Upper lobe of right lung (tissue), 1 donor: ENCODE measurements at regions not wholly inside any gene's neighbourhood (a gene's known extent, or its start where the extent isn't known, plus 50 kb on each side); places are given as distances from the start of the nearest gene placed in this dataset.
A peak's percentile ranks its signal among the peaks of the same experiment; 100 is the strongest.

Experiments used
- ATAC-seq: fragments of 200-7000 bp; cut with Tn5 transposase; one replicate; pipeline ENCODE4 v1.9.1; 2020; ENCODE audit warnings: mild to moderate bottlenecking, moderate library complexity
- DNase-seq: peaks from one replicate; pipeline ENCODE4 v3.0.0-alpha.2; 2020
- H3K27ac ChIP-seq: fragments of 200-600 bp; one replicate; pipeline ENCODE4 v1.8.0; 2022
- H3K27me3 ChIP-seq: fragments of 200-600 bp; one replicate; pipeline ENCODE4 v1.8.0; 2022; ENCODE audit warnings: mild to moderate bottlenecking
- H3K36me3 ChIP-seq: fragments of 200-600 bp; one replicate; pipeline ENCODE4 v1.8.0; 2022
- H3K4me1 ChIP-seq: fragments of 200-600 bp; one replicate; pipeline ENCODE4 v1.8.0; 2022
- H3K4me3 ChIP-seq: fragments of 200-600 bp; one replicate; pipeline ENCODE4 v1.8.0; 2022; ENCODE audit warnings: mild to moderate bottlenecking
- H3K9me3 ChIP-seq: fragments of 200-600 bp; one replicate; pipeline ENCODE4 v1.8.0; 2022
- intact Hi-C: fragments of 100-400 bp; cut with DNase I; formaldehyde crosslinking; loops from one replicate; pipeline ENCODE4 v1.11.0; 2022
- TF ChIP-seq, protein P1 (sequence below): fragments of 200-600 bp; IDR thresholded peaks from one replicate; pipeline ENCODE4 v1.8.0; 2022; ENCODE audit warnings: antibody characterized with exemption
- donor health status: DM: no; HTN: yes; CAD: no; lungs with severe emphysema.

DNA sequence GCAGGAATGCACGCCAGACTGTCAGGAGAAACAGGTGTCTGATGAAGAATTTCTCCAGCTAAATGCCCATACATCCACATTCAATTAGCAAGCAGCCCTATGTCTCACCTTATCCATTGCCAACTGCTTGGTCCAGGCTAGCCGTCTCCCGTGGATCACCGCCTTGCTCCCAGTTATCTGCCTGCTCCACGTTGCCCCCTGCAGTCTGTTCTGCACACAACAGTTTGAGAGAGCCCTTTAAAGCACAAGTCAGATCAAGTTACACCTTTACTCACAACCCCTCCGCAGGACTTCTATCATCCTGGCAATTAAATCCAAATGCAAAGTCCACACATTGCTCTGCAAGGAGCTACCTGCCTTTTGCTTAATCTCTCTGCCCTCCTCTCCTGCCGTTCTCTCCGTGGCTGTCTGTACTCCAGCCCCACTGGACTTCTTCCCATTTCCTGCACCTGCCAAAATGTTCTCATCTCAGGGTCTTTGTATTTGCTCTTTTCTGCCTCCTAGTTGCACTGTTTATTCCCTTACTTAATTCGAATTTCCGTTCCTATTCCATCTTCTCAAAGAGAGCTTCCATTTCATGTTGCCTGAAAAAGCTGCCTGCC, 185.3 kb upstream of the LARGE1 start:
- no peaks in the 10 kb centered on the region for H3K9me3 ChIP-seq
- peak; percentile 89 for ATAC-seq
- peaks cover 8% of the 10 kb centered on the region for H3K27me3 ChIP-seq
- intact Hi-C loops = loop anchor here (5.0 kb wide), 1 partner anchor 183 kb away; the partner anchor contains the start of gene LARGE1
- H3K36me3 ChIP-seq = no peaks in the 10 kb centered on the region
- DNase-seq = peak; percentile 72
- TF ChIP-seq, protein P1, sequence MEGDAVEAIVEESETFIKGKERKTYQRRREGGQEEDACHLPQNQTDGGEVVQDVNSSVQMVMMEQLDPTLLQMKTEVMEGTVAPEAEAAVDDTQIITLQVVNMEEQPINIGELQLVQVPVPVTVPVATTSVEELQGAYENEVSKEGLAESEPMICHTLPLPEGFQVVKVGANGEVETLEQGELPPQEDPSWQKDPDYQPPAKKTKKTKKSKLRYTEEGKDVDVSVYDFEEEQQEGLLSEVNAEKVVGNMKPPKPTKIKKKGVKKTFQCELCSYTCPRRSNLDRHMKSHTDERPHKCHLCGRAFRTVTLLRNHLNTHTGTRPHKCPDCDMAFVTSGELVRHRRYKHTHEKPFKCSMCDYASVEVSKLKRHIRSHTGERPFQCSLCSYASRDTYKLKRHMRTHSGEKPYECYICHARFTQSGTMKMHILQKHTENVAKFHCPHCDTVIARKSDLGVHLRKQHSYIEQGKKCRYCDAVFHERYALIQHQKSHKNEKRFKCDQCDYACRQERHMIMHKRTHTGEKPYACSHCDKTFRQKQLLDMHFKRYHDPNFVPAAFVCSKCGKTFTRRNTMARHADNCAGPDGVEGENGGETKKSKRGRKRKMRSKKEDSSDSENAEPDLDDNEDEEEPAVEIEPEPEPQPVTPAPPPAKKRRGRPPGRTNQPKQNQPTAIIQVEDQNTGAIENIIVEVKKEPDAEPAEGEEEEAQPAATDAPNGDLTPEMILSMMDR = peak; percentile 70
- H3K4me1 ChIP-seq = no peaks in the 10 kb centered on the region
- H3K27ac ChIP-seq = no peak overlapping the region
- no peak overlapping the region for H3K4me3 ChIP-seq

DNA sequence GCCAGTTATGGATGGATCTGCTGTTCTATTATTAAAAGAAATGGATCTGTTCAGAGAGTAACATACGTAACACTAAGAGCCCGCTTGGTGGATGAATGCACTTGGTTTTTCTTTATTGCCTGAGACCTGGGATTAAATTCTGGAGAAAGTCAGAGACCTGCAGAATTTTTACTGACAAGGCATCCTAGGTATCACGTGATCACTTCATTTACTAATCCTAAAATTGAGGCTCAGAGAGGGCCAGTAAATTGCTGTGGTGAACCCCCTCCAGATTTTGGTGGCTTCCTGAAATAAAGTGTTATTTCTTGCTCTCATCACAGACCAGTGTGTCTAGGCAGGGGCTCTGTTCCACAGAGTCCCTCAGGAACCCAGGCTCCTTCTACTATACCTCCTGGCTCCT, 187.9 kb upstream of the LARGE1 start:
- ATAC-seq (no peak), DNase-seq (no peak)
- peaks cover 8% of the 10 kb centered on the region for H3K27me3 ChIP-seq
- no peak overlapping the region for H3K4me3 ChIP-seq
- H3K4me1 ChIP-seq = no peaks in the 10 kb centered on the region
- TF ChIP-seq, protein P1 = no peak
- no peak overlapping the region for H3K27ac ChIP-seq
- intact Hi-C loops = loop anchor here (5.0 kb wide), 1 partner anchor 186 kb away; the partner anchor contains the start of gene LARGE1
- H3K9me3 ChIP-seq = no peaks in the 10 kb centered on the region
- H3K36me3 ChIP-seq = no peaks in the 10 kb centered on the region

DNA sequence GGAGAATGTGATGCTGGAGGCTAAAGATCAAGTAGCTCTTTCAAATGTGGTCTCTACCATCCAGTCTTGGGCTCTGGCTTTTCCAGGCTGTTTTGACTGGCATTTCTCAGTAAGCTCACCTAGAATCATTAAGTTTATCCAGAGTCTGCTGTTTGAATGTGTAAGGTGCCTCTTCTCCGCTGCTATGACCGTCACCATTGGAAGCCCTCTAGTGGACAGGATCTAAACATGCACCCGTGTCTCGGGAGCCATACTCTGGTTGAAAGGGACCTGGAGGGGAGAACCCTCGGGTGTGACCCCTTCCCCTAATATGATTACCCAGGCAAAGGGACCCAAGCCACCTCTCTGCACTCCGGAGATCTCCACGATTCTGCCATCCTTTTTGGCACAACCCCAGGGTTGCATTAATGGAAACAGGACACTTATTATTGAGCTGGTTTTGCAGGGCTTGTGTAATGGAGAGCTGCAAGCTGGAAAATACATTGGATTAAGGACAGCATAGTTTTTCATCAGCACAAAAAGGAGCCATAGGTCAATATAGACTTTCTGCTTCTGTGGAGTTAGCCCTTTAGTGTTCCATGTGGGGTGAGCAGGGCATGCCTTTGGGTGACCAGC, 191.0 kb upstream of the LARGE1 start:
- H3K4me3 ChIP-seq = no peak overlapping the region
- no peak overlapping the region for H3K27ac ChIP-seq
- intact Hi-C loops = no loop called here
- DNase-seq (no peak), ATAC-seq (peak; percentile 84)
- H3K9me3 ChIP-seq = no peaks in the 10 kb centered on the region
- no peaks in the 10 kb centered on the region for H3K4me1 ChIP-seq
- TF ChIP-seq, protein P1 = peak; percentile 80
- peaks cover 8% of the 10 kb centered on the region for H3K27me3 ChIP-seq
- no peaks in the 10 kb centered on the region for H3K36me3 ChIP-seq

GRCh38 chr22:34113381-34113780, 193.1 kb upstream of the LARGE1 start:
- intact Hi-C loops = no loop called here
- Histone ChIP-seq H3K4me3 (no peak overlapping the region), H3K9me3 (no peaks in the 10 kb centered on the region), H3K4me1 (no peaks in the 10 kb centered on the region), H3K27ac (no peak overlapping the region), H3K36me3 (no peaks in the 10 kb centered on the region), H3K27me3 (no peaks in the 10 kb centered on the region)
- ATAC-seq (no peak), DNase-seq (no peak)
- TF ChIP-seq, protein P1 = no peak

GRCh38 chr22:34114406-34114805, 194.1 kb upstream of the LARGE1 start:
- no peaks in the 10 kb centered on the region for H3K27me3 ChIP-seq
- intact Hi-C loops = no loop called here
- no peaks in the 10 kb centered on the region for H3K4me1 ChIP-seq
- no peak overlapping the region for H3K4me3 ChIP-seq
- DNase-seq (no peak), ATAC-seq (no peak)
- no peak overlapping the region for H3K27ac ChIP-seq
- TF ChIP-seq, protein P1 = no peak
- no peaks in the 10 kb centered on the region for H3K9me3 ChIP-seq
- H3K36me3 ChIP-seq = no peaks in the 10 kb centered on the region
